IMR-90 (cell line): ENCODE measurements at regions not wholly inside any gene's neighbourhood (a gene's known extent, or its start where the extent isn't known, plus 50 kb on each side); places are given as distances from the start of the nearest gene placed in this dataset.
"Not testable (repeated sequence)": the region's sequence is repeated elsewhere in the genome, so short reads cannot be mapped to it uniquely, and the experiment has no call there.

Experiments used
- ATAC-seq: fragments of 200-7000 bp; cut with Tn5 transposase; 2 replicates; pipeline ENCODE4 v1.9.1; 2020; ENCODE audit warnings: low read depth, mild to moderate bottlenecking, moderate library complexity
- BruUV-seq: library from RNA; stranded (reverse); fragments of 400-500 nt; replicated peaks from 2 replicates; lab custom pipeline; 2021; lab: Mats Ljungman, UMichigan
- CTCF ChIA-PET: fragments of 300-600 bp; formaldehyde crosslinking; extraction: SDS; loops from one replicate; lab custom pipeline; 2021; ENCODE audit warnings: antibody characterized with exemption; lab: Yijun Ruan, JAX
- POLR2A ChIA-PET: fragments of 300-600 bp; sonication (Branson Sonifier 250); formaldehyde crosslinking; loops from one replicate; lab custom pipeline; 2022; ENCODE audit warnings: antibody characterized with exemption; ENCODE audit not compliant: unreplicated experiment; lab: Charles Lee
- DNase-seq: peaks from one replicate; pipeline ENCODE4 v3.0.0; 2013
- H2AFZ ChIP-seq: replicated peaks from 2 replicates; pipeline ENCODE3; 2013; ENCODE audit warnings: low read length, mild to moderate bottlenecking; ENCODE audit not compliant: poor library complexity
- H2AK5ac ChIP-seq: 2 replicates; pipeline ENCODE4 v1.6.1; 2013; ENCODE audit warnings: low read depth, low read length, inconsistent platforms
- H2AK9ac ChIP-seq: replicated peaks from 2 replicates; pipeline ENCODE3; 2013; ENCODE audit warnings: mild to moderate bottlenecking, low read depth, low read length, moderate library complexity; ENCODE audit not compliant: poor library complexity
- H2BK120ac ChIP-seq: 2 replicates; pipeline ENCODE4 v1.6.1; 2013; ENCODE audit warnings: low read depth, low read length, inconsistent platforms
- H2BK15ac ChIP-seq: 3 replicates; pipeline ENCODE4 v1.6.1; 2013; ENCODE audit warnings: low read depth, low read length, inconsistent platforms
- H2BK20ac ChIP-seq: 2 replicates; pipeline ENCODE4 v1.6.1; 2013; ENCODE audit warnings: low read depth, mild to moderate bottlenecking, inconsistent platforms, low read length, moderate library complexity
- H2BK5ac ChIP-seq: 2 replicates; pipeline ENCODE4 v1.6.1; 2013; ENCODE audit warnings: mild to moderate bottlenecking, low read depth, low read length, inconsistent platforms; ENCODE audit not compliant: poor library complexity, severe bottlenecking
- H3K14ac ChIP-seq: replicated peaks from 2 replicates; pipeline ENCODE4 v1.6.1; 2013; ENCODE audit warnings: low read depth, low read length, inconsistent platforms
- H3K18ac ChIP-seq: 2 replicates; pipeline ENCODE4 v1.6.1; 2013; ENCODE audit warnings: low read depth, low read length, control low read depth
- H3K23ac ChIP-seq: 2 replicates; pipeline ENCODE4 v1.6.1; 2013; ENCODE audit warnings: low read depth, low read length, inconsistent platforms
- H3K27ac ChIP-seq: 2 replicates; pipeline ENCODE4 v1.5.1; 2013; ENCODE audit warnings: mild to moderate bottlenecking, control low read depth, low read length; ENCODE audit not compliant: insufficient read depth
- H3K27me3 ChIP-seq: 2 replicates; pipeline ENCODE4 v1.6.1; 2013; ENCODE audit warnings: low read length; ENCODE audit not compliant: control insufficient read depth, insufficient read depth
- H3K36me3 ChIP-seq: 2 replicates; pipeline ENCODE4 v1.6.1; 2013; ENCODE audit warnings: low read length, mixed read lengths; ENCODE audit not compliant: control insufficient read depth, insufficient read depth
- H3K4ac ChIP-seq: 2 replicates; pipeline ENCODE4 v1.6.1; 2013; ENCODE audit warnings: low read depth, low read length, inconsistent platforms
- H3K4me1 ChIP-seq: 2 replicates; pipeline ENCODE4 v1.6.1; 2013; ENCODE audit warnings: low read length, mixed read lengths; ENCODE audit not compliant: control insufficient read depth, insufficient read depth
- H3K4me2 ChIP-seq: 2 replicates; pipeline ENCODE4 v1.6.1; 2013; ENCODE audit warnings: low read depth, mild to moderate bottlenecking, control low read depth, low read length, moderate library complexity
- H3K4me3 ChIP-seq: 2 replicates; pipeline ENCODE4 v1.5.1; 2013; ENCODE audit warnings: low read depth, mild to moderate bottlenecking, control low read depth, low read length, moderate library complexity; ENCODE audit not compliant: insufficient read depth
- H3K56ac ChIP-seq: 2 replicates; pipeline ENCODE4 v1.6.1; 2013; ENCODE audit warnings: low read length, inconsistent platforms; ENCODE audit not compliant: insufficient read depth; ENCODE audit errors: extremely low read depth
- H3K79me1 ChIP-seq, 2 experiments: 2 replicates each; pipeline ENCODE4 v1.6.1; 2013; ENCODE audit warnings: low read length in 2 of 2, inconsistent platforms in 1 of 2, low read depth in 1 of 2
- H3K9ac ChIP-seq: 2 replicates; pipeline ENCODE4 v1.6.1; 2013; ENCODE audit warnings: low read depth, low read length, control low read depth
- H3K9me1 ChIP-seq: 2 replicates; pipeline ENCODE4 v1.6.1; 2013; ENCODE audit warnings: low read length, inconsistent platforms; ENCODE audit not compliant: insufficient read depth
- H3K9me3 ChIP-seq: 2 replicates; pipeline ENCODE4 v1.6.1; 2013; ENCODE audit warnings: low read length; ENCODE audit not compliant: control insufficient read depth, insufficient read depth
- H4K20me1 ChIP-seq: 2 replicates; pipeline ENCODE4 v1.6.1; 2013; ENCODE audit warnings: low read length, inconsistent platforms; ENCODE audit not compliant: insufficient read depth
- H4K5ac ChIP-seq: 2 replicates; pipeline ENCODE4 v1.6.1; 2013; ENCODE audit warnings: mild to moderate bottlenecking, low read depth, low read length, control low read depth
- H4K8ac ChIP-seq, 2 experiments: 2 replicates each; pipeline ENCODE4 v1.6.1; 2013; ENCODE audit warnings: low read depth in 2 of 2, low read length in 2 of 2, control low read depth in 1 of 2, inconsistent platforms in 1 of 2
- H4K91ac ChIP-seq: 2 replicates; pipeline ENCODE4 v1.6.1; 2013; ENCODE audit warnings: low read depth, low read length, inconsistent platforms; ENCODE audit not compliant: insufficient read depth
- WGBS, 2 experiments: methylation state at CpG; one replicate each; pipeline versions ENCODE4 v1.1.5 to v1.1.7; 2013; ENCODE audit warnings: missing lambda C conversion rate in 2 of 2; ENCODE audit not compliant: insufficient read length in 1 of 2; ENCODE audit errors: extremely low coverage in 2 of 2; 5-methylcytosine and 5-hydroxymethylcytosine counted together
- dilution Hi-C: fragments of 300-500 bp; cut with HindIII; formaldehyde crosslinking; loops from one replicate; pipeline ENCODE4 v1.14.3; 2018; ENCODE audit warnings: low sequenced_read_pairs; ENCODE audit not compliant: unreplicated experiment
- in situ Hi-C: fragments of 300-500 bp; cut with MboI; formaldehyde crosslinking; loops from 3 replicates; pipeline ENCODE4 v1.14.3; 2019; ENCODE audit warnings: low sequenced_read_pairs, inconsistent platforms, mixed read lengths
- intact Hi-C: fragments of 100-400 bp; cut with micrococcal nuclease; formaldehyde crosslinking; loops from 2 replicates; pipeline ENCODE4 v1.10.0; 2022

DNA sequence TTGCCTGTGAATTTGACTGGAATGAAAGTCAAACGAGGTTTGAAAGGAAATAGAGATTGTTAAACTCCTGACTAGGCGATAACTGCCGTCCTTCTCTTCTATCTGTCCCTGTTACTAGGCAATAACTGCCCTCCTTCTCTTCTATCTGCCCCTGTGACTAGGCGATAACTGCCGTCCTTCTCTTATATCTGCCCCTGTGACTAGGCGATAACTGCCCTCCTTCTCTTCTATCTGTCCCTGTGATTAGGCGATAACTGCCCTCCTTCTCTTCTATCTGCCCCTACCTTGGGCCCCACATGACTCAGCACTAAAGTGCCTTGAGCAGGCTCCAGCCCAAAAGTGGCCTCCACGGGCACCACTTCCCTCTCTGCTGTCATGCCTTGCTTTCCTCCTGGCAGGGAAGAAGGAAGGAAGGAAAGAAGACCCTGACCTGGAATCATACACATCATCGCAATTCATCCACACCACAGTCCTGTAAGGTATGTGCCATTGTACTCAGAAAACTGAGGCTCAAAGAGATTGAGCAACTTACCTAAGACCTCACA, 2973.3 kb upstream of the OR11H1 start:
- CTCF ChIA-PET, H2AK9ac ChIP-seq, H3K56ac ChIP-seq, H3K4me1 ChIP-seq, H3K9ac ChIP-seq, H4K20me1 ChIP-seq, H3K27me3 ChIP-seq, H3K36me3 ChIP-seq, H3K4ac ChIP-seq, H4K91ac ChIP-seq, H2BK5ac ChIP-seq, H3K9me1 ChIP-seq, H3K18ac ChIP-seq, intact Hi-C loops, H2BK20ac ChIP-seq, dilution Hi-C loops, in situ Hi-C loops, H3K79me1 ChIP-seq, BruUV-seq, H4K5ac ChIP-seq, H2AFZ ChIP-seq, H3K23ac ChIP-seq, H3K14ac ChIP-seq, H2BK15ac ChIP-seq, H2AK5ac ChIP-seq, H4K8ac ChIP-seq, POLR2A ChIA-PET, H3K4me3 ChIP-seq, H3K27ac ChIP-seq, H2BK120ac ChIP-seq, DNase-seq, H3K4me2 ChIP-seq, H3K9me3 ChIP-seq, ATAC-seq: not testable (repeated sequence)
- WGBS, 2 experiments, result no CpG with 5 or more reads among the region's 9 CpGs

DNA sequence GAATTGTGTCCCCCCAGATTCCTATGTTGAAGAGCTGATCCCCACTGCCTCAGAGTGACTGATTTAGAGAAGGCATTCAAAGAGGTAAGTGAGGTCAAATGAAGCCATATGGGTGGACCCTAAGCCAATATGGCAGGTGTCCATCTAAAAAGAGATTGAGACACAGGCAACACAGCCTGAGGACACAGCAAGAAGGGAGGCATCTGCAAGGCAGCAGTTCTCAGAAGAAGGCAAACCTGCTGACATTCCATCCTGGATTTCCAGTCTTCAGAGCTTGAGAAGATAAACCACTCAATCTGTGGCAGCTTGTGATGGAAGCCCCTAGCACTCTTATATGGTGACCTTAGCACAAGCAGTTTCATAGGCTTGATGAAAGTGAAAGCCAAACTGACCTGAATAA, 2956.5 kb upstream of the OR11H1 start:
- intact Hi-C loops, BruUV-seq: not testable (repeated sequence)

More for the DNA sequence above, 2956.5 kb upstream of the OR11H1 start:
- H2BK15ac ChIP-seq, H3K4ac ChIP-seq, H3K79me1 ChIP-seq, H3K36me3 ChIP-seq, H2AK9ac ChIP-seq, H2BK20ac ChIP-seq, H2AFZ ChIP-seq, H3K56ac ChIP-seq, H4K8ac ChIP-seq, H3K4me2 ChIP-seq, H3K14ac ChIP-seq, H2AK5ac ChIP-seq, H2BK120ac ChIP-seq, dilution Hi-C loops, H3K27me3 ChIP-seq, H4K91ac ChIP-seq, H3K9me1 ChIP-seq, DNase-seq, H3K4me1 ChIP-seq, H3K9me3 ChIP-seq, ATAC-seq, H3K18ac ChIP-seq, H4K5ac ChIP-seq, H3K23ac ChIP-seq, in situ Hi-C loops, H3K27ac ChIP-seq, POLR2A ChIA-PET, H2BK5ac ChIP-seq, H3K4me3 ChIP-seq, H3K9ac ChIP-seq, CTCF ChIA-PET, H4K20me1 ChIP-seq: not testable (repeated sequence)
